ENCODE measurements at regions not wholly inside any gene's neighbourhood (a gene's known extent, or its start where the extent isn't known, plus 50 kb on each side); places are given as distances from the start of the nearest gene placed in this dataset.
"Not testable (repeated sequence)": the region's sequence is repeated elsewhere in the genome, so short reads cannot be mapped to it uniquely, and the experiment has no call there.

DNA sequence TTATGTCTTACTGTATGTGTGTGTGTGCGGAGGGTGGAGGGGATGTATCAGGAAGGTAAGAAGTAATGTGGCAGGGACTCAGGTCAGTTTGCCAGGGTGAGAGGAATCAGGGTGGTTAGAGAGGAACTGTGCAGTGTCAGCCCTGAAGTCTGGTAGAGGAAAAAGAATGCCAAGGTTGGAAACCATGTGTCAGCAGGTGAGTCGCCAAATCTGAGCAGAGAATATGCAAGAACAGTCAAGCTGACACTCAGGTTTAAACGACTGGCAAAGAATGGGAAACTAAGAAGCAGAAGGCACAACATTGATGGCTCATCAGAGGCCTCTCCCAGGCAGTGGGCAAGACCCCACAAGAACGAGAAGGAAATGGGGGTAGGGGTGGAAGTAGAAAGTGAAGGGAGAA is 107.5 kb upstream of the TBX18 start:
- no peak for DNase-seq (ENCODE audit: low read depth)

DNA sequence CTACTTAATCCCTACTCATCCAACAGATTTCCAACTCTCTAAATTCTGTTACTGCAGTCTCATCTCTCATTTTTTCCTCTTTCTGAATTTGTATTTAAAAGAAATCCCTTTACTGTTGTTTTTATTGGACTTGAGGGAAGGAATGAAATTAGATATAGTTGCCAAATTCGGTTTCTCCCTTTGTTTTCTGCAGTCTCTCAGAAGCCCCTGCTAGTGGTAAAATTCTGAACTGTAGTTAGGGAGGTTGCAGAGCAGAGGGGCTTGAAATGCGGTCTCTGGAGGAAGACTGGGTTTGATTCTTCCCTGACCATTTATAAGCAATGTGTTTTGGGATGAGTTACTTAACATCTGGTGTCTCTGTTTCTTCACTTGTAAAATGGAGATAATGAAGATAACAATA is 106.3 kb upstream of the TBX18 start:
- DNase-seq (ENCODE audit: low read depth) = no peak

DNA sequence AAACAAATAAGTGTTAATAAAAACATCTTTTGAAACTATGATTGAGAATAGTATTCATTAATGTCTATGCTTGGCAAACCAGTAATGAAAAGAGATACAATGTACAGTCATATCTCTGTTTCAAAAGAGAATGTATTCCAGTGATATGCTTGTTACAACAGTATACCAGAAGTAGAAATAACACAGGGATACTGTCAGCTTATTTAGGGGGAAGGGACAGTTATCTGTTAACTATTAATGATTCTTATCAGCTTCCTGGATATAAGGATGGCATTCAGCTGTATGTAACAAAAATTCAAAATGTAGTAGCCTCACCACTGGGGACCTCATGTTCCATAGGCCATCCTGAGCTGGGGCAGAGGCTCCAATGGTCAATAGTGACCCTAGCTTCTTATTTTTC is 103.8 kb upstream of the TBX18 start:
- DNase-seq (ENCODE audit: low read depth) = no peak

DNA sequence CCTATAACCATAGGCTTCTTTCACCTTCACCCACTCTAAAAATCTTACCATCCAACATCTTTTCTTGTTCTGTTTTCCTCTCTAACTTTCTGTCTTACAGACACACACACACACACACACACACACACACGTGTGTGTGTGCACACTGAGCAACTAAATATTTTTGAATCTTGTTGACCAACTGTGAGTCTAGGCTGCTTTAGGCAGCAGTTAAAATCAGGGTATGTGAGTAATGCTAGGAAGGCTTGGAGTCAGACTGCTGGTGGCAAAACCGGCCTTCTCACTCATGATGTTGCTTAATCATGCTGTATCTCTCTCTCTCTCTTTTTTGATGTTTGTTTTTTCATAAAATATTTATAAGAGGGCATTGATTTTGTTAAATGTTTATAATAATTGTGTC is 103.1 kb upstream of the TBX18 start:
- no peak for DNase-seq (ENCODE audit: low read depth)

DNA sequence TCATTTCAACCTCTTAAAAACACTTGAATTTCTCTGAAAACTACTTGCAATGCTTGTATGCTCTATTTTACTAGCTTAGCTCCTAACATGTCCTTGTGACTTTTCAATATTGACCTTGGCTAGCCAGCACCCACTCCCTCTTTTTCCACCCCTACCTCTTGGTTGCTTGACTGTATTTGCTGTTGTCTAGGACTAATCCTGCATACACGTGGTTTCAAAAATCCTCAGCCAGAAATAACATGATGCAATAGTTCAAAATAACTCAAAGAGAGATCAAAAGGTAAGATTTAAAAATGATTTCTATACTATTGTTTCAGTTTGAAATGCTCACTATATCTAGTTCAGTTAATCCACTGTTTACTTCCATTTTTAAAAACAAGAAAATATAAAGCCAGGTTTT is 102.3 kb upstream of the TBX18 start:
- DNase-seq (ENCODE audit: low read depth) = no peak

DNA sequence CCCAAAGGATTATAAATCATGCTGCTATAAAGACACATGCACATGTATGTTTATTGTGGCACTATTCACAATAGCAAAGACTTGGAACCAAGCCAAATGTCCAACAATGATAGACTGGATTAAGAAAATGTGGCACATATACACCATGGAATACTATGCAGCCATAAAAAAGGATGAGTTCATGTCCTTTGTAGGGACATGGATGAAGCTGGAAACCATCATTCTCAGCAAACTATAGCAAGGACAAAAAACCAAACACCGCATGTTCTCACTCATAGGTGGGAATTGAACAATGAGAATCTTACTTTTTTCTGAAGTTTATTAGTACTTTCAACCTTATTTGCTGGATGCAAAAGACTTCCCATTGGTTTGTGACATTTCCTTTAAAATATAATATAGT is 101.0 kb upstream of the TBX18 start:
- DNase-seq (ENCODE audit: low read depth) = not testable (repeated sequence)

DNA sequence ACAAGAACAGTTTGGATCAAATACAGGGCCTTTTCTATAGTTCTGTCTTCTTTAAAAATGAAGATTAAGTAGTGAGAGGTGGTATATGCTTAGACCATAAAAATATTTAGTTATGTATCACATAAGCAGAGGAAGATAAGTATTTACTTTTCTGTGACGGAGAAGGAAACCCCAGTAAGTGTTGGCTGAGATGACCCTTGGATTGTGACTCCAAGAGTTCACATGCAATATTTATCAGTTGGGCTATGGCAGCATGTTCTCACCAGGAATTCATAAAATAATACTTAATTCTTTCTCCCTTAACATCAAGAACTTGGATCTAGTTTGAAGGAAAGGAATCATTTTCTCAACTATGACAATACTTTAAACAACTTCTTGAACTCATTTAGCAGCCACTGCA is 98.4 kb upstream of the TBX18 start:
- DNase-seq (ENCODE audit: low read depth) = no peak

DNA sequence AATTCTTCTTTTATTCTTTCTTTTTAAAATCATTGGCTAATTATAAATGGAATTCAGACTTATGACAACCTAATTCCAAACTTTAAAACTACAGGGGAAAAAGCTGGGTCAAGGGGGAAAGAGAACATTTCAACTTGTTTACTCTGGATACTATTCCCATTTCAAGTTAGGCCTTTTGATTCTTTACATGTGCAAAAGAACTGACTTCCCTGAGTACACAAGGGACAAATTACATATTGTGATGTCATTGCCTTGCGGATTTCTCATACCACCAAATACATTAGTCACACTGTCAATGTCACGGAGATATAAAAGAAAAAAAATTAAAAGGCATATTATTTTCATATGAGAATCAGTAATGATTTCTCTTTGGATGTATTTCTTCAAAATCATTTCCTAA is 96.5 kb upstream of the TBX18 start:
- no peak for DNase-seq (ENCODE audit: low read depth)

DNA sequence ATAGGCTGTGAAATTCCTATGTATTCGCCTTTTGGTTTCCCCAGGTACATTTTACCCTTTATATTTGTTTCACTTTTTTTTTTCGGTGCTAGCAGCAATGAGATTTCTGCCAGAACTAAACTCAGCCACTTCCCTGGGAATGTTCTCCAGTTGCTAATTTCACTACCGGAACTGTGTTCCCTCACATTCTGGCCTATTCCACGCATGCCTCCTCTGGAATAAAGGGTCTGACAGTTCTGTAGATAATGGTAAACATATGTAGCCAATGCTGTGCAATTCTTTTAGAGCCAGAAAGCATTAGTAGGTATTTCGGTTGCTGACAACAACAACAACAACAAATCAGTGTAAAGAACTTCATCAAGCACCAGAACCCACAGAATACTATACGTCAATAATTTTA is 96.1 kb upstream of the TBX18 start:
- DNase-seq (ENCODE audit: low read depth) = no peak

DNA sequence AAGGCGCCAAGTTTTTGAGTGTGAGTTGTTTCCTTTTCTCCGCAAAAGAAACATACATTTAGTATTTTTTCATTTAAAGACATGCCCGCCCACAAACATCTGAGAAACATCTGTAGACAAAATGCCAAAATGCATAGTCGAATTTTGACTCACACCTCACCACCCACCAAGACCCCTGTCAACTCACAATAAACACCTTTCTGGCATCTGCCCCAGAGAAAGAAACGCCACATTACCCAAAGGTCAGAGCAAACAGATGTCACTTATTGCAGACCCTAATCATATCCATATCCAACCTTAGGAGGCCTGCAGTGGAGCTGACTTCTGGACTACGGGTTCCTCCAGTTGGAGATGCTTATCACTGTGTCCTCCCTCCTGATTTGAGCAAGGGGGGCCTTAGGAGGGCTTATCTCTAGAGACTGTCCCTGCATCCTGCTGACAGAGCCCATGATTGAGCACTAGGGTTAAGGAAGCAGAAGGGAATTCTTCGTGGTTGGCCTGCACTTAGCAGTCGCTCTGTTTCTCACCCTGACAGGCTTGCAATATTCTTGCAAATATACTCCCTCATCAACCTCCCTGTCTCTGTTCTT is 90.5 kb upstream of the TBX18 start:
- no peak for DNase-seq (ENCODE audit: low read depth)

DNA sequence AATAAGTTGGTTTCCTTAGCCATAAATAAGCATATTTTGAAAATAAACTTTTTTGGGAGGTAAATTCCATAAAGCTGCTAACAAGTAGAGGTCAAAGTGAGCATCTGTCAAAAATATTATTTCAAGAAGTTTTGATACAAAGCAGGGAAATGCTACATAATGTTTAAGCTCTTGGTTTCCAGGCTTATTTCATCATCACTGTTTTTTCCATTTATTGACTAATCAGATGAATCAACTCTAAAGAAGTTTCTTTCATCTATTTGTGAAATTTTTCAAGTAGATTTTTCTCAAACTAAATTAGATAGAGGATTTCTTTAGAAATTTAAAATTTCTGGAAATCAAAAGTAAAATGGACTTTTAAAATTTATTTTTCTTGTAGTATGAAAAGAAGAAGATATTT is 89.5 kb upstream of the TBX18 start:
- DNase-seq (ENCODE audit: low read depth) = no peak

DNA sequence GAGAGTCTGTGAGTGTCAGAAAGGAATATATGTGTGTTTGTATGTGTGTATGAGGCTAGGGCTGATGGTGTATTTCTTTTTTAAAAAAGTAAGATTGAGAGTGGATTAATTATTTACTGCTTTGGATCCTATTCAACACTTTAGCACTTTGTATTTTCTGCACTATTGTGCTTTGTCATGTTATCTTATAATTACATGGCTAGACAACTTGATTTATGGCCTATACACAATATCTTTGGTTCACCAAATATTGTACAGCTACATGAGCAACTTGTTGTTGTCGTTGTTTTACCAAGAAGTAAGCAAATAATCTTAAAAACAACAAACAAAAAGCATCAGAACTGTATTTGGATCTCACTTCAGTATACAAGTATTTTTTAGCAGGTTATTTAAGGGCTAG is 84.6 kb upstream of the TBX18 start:
- no peak for DNase-seq (ENCODE audit: low read depth)

DNA sequence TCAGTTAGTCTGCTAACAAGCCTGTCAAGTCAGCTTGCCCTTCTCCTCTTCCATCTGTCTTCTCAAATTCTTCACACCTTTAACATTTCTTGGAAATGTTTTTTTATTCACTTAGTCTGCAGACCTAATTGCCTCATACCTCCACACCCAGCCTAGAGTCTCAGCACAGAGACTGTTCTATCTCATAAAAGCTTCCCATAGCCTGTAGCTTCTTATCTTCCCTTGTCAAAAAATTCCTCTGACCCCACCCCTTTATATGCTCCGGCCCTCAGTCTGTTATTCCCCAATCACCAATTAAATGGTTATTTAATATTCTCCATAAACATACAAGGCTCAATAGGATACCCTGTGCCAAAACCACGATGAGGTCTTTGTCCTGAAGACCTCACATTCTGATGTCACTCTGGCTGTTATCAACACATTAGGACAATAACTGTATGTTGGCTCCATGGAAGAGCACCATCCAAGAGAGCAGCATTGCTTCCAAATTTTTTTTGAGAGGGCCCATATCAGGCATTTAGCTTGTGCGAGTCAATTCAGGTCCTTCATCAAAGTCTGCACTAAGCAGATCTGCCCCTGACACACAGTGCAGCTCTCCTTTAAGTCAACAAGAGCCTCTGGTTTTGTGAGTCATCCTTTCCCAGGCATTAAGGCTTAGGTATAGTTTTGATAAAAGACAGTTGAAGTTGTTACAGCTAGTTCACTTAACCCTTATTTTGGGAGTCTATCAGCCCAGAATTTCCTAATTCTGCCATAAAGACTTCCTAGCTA is 83.2 kb upstream of the TBX18 start:
- DNase-seq (ENCODE audit: low read depth) = no peak

DNA sequence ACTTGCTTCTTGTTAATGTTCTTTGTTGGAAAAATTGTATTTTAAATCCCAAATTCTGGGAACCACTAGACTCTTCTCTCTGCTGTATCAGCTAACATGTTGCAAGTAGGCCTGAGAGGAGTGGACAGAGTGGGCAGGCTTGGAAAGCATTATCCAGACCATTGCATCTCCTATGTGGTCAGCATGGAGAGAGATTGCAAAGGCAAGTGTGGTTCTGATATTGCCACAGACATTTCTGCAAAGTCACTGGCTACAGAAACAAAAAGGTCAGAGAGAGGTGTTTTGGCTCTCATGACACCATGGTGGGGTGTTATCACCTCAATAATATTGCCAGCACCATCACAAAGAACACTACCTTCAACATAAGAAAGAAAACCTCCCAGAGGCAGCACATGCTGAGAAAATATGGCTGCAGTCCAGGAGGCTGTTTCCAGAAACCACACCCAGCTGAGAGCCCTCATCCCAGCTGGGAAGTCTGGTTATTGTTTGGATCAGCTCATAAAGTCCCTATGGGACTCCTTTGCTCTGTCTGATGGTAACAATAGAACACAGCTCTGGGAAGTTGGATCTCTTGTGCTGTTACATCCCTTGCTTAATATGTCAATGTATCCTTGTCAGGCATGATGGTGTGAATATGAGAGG is 78.2 kb upstream of the TBX18 start:
- no peak for DNase-seq (ENCODE audit: low read depth)

DNA sequence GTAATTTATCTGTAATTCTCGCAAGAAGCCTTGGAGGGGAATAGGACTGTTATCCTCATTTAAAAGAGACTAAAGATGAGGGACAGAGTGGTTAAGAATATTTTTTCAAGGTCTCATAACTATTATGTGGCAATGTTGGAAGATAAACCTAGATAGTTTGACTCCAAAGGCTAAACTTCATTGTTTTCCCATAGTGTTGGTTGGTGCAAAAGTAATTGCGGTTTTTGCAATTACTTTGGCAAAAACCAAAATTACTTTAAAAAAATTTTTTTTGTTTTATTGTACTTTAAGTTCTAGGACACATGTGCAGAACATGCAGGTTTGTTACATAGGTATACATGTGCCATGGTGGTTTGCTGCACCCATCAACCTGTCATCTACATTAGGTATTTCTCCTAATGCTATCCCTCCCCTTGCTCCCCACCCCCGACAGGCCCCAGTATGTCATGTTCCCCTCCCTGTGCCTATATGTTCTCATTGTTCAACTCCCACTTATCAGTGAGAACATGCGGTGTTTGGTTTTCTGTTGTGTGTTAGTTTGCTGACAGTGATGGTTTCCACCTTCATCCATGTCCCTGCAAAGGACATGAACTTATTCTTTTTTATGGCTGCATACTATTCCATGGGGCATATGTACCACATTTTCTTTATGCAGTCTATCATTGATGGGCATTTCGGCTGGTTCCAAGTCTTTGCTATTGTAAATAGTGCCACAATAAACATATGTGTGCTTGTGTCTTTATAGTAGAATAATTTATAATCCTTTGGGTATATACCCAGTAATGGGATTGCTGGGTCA is 72.9 kb upstream of the TBX18 start:
- not testable (repeated sequence) for DNase-seq (ENCODE audit: low read depth)

DNA sequence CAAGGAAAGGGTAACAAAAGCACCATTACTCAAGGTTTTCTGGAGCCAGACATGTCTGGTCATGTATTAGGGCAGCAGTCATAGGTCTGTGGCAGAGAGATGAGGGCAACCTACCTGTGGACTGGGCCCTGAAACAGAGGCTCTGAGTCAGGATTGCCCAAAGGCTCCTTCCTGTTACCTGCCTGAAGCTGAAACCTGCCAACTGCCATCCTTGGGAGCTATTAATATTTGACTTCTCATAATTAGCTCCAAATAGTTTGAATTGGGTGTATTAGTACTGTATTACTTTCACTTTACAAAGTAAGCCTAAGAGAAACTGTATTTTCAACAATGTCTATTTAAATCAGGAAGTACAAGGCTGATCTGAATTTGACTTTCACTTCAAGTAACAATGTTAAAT is 72.0 kb upstream of the TBX18 start:
- no peak for DNase-seq (ENCODE audit: low read depth)

DNA sequence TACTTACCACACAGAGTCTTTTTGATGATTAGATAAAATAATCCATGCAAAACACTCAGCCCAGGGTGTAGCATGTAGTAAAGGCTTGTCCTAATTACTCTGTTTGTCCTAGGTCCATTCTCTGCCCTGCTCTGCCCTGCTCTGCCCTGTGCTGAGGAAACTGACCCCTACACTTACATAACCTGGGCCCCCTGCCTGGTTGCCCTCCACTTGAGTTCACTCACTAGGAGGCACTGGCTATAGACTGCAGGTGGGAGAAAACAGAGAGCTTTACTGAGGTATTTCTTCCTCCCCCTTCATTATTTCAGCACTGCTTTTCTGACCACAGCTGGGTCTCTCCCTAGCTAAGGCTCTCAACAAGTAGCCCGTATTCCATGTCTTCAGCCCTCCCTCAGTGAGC is 70.9 kb upstream of the TBX18 start:
- DNase-seq (ENCODE audit: low read depth) = no peak

DNA sequence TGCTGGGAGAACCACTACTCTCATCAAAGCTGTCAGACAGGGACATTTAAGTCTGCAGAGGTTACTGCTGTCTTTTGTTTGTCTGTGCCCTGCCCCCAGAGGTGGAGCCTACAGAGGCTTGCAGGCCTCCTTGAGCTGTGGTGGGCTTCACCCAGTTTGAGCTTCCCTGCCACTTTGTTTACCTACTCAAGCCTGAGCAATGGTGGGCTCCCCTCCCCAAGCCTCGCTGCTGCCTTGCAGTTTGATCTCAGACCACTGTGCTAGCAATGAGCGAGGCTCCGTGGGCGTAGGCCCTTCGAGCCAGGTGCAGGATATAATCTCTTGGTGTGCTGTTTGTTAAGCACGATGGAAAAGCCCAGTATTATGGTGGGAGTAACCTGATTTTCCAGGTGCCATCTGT is 67.5 kb upstream of the TBX18 start:
- DNase-seq (ENCODE audit: low read depth) = not testable (repeated sequence)

DNA sequence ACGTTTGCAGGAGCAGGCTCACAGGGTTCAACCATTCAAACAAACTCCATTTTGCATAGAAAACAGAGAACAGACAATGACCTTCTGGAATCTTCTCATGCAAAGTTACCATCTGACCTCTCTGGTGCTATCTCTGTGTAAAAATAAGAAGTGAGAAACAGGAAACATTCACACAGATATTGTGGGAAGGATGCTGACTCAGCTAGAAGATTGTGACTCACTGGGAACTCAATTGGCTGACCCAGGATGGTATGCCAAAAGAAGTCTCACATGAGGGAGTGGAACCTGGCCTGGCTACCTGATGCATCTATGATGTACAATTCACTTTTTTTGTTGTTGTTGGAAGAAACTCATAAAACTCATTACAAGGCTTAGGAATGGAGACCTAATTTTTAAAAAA is 61.1 kb upstream of the TBX18 start:
- DNase-seq (ENCODE audit: low read depth) = no peak

DNA sequence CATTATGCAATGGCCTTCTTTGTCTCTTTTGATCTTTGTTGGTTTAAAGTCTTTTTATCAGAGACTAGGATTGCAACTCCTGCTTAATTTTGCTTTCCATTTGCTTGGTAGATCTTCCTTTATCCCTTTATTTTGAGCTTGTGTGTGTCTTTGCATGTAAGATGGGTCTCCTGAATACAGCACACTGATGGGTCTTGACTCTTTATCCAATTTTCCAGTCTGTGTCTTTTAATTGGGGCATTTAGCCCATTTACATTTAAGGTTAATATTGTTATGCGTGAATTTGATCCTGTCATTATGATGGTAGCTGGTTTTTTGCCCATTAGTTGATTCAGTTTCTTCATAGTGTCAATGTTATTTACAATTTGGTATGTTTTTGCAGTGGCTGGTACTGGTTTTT is 56.9 kb upstream of the TBX18 start:
- not testable (repeated sequence) for DNase-seq (ENCODE audit: low read depth)

DNA sequence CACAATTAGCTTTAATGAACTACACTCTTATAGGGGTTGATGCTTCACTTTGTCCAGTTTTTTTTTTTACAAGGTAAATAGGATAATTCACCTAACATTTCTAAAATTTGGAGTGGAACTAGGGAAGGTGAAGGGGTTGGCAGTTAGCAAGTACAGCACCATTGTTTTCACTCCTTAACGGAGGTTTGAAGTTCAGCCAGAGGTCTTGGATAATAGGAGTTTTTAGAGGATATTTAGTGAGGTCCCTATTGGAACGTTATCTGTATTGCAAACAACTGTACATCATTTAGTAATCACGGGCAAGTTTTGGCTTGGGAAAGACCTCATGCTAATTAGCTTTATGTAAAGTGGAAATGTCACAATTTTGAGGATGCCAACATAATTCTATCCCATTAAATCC is 52.3 kb upstream of the TBX18 start:
- no peak for DNase-seq (ENCODE audit: low read depth)

DNA sequence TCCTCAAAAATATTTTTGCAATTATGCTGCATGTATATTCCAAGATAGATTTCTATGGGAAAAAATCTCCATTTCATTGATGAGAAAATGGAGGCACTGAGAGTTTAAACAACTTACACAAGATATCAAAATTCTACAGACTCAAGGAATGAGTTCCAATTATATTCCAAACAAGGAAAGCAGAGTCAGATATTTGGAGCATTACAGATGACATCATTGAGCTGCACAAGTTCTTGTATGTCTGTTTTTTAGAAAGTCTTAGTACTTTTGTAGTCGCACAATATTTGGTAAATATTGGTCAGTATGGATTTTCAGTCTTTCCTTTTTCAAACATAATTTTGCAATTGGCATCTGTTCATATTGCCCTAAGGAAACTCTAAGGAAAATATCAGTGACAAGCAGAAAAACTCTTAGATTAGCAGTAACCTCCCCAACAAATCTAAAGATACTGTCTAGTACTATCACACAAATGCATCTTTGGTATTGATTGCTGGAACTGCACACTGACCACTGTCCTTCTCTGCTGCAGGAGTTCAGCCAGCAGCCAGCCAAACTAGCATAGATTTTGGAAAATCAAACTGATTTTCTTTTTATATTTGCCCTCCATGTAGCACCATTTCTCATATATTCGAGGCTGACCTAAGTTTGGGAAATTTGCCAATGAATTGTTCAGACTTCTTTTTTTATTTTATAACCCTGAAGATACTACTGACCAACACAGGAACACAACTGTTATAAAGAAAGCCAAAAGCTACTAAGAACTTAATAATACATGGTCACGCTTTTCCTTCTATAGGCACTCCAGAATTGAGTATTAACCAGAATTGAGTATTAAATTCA is 51.7 kb upstream of the TBX18 start:
- DNase-seq (ENCODE audit: low read depth) = no peak

All from stimulated activated CD8-positive, alpha-beta memory T cell treated with anti-CD3 and anti-CD28 coated beads, Interleukin-15, amount 100 ng/mL, for 24 hours (primary cell).